ENCODE measurements at regions not wholly inside any gene's neighbourhood (a gene's known extent, or its start where the extent isn't known, plus 50 kb on each side); places are given as distances from the start of the nearest gene placed in this dataset.

DNA sequence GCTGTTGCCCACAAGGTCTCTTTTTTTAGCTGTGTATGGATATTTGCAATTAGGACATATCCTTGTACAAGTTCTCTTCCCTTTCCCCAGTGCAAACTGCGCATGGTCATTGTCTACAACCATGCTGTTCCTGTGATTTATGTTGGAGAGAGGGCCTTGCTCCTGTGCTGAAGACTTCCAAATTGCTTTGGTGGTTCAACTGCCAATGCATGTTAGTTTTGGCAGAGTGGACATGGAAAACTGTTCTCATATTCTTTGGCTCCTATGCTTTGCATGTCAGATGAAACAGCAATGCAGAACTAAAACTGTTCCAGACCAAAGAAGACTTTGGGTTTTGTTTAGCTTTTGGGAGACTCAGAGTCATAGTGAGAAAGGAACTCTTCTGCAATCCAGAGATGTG, 148.8 kb upstream of the EDNRA start:
- no peak for TF ChIP-seq POLR2A (IDR thresholded peaks at IDR 0.05)
- TF ChIP-seq, protein P1, sequence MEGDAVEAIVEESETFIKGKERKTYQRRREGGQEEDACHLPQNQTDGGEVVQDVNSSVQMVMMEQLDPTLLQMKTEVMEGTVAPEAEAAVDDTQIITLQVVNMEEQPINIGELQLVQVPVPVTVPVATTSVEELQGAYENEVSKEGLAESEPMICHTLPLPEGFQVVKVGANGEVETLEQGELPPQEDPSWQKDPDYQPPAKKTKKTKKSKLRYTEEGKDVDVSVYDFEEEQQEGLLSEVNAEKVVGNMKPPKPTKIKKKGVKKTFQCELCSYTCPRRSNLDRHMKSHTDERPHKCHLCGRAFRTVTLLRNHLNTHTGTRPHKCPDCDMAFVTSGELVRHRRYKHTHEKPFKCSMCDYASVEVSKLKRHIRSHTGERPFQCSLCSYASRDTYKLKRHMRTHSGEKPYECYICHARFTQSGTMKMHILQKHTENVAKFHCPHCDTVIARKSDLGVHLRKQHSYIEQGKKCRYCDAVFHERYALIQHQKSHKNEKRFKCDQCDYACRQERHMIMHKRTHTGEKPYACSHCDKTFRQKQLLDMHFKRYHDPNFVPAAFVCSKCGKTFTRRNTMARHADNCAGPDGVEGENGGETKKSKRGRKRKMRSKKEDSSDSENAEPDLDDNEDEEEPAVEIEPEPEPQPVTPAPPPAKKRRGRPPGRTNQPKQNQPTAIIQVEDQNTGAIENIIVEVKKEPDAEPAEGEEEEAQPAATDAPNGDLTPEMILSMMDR (IDR thresholded peaks at IDR 0.05) = no peak
